ENCODE measurements at regions not wholly inside any gene's neighbourhood (a gene's known extent, or its start where the extent isn't known, plus 50 kb on each side); places are given as distances from the start of the nearest gene placed in this dataset.

GRCh38 chr2:120941571-120942120, 206.0 kb downstream of the GLI2 start:
- no peak for DNase-seq

- DNase-seq, result no peak
These were observed 207.0 kb downstream of the GLI2 start for GRCh38 chr2:120942658-120943057.

GRCh38 chr2:120943403-120944034, 207.9 kb downstream of the GLI2 start:
- no peak for DNase-seq

GRCh38 chr2:120944575-120944974, 208.9 kb downstream of the GLI2 start:
- no peak for DNase-seq

GRCh38 chr2:120945091-120945490, 209.4 kb downstream of the GLI2 start:
- DNase-seq, result no peak

- no peak for DNase-seq
These were observed 210.3 kb downstream of the GLI2 start for GRCh38 chr2:120945832-120946499.

GRCh38 chr2:120947327-120947726, 211.7 kb downstream of the GLI2 start:
- no peak for DNase-seq

GRCh38 chr2:120947982-120948661, 212.5 kb downstream of the GLI2 start:
- no peak for DNase-seq

GRCh38 chr2:120948662-120949011, 213.0 kb downstream of the GLI2 start:
- no peak for DNase-seq

- no peak for DNase-seq
These were observed 213.6 kb downstream of the GLI2 start for GRCh38 chr2:120949027-120949956.

- DNase-seq, result no peak
These were observed 214.4 kb downstream of the GLI2 start for GRCh38 chr2:120949957-120950590.

GRCh38 chr2:120951693-120952092, 216.0 kb downstream of the GLI2 start:
- DNase-seq, result no peak

GRCh38 chr2:120952318-120952717, 216.7 kb downstream of the GLI2 start:
- DNase-seq, result no peak

- no peak for DNase-seq
These were observed 217.5 kb downstream of the GLI2 start for GRCh38 chr2:120953066-120953756.

- no peak for DNase-seq
These were observed 218.3 kb downstream of the GLI2 start for GRCh38 chr2:120953843-120954584.

GRCh38 chr2:120954939-120955338, 219.3 kb downstream of the GLI2 start:
- no peak for DNase-seq

- DNase-seq, result no peak
These were observed 219.8 kb downstream of the GLI2 start for GRCh38 chr2:120955427-120955826.

- no peak for DNase-seq
These were observed 221.0 kb downstream of the GLI2 start for GRCh38 chr2:120956486-120957156.

GRCh38 chr2:120957905-120958304, 222.2 kb downstream of the GLI2 start:
- DNase-seq, result no peak

- DNase-seq, result no peak
These were observed 223.1 kb downstream of the GLI2 start for GRCh38 chr2:120958623-120959366.
